Natural killer cell treated with Interleukin-12 subunit alpha and Interleukin-12 subunit beta and Interleukin-15 and Interleukin-18, amount 100 ng/mL, for 72 hours (primary cell): ENCODE measurements at regions not wholly inside any gene's neighbourhood (a gene's known extent, or its start where the extent isn't known, plus 50 kb on each side); places are given as distances from the start of the nearest gene placed in this dataset.

Source experiments
- ATAC-seq, 2 donors: fragments of 150-1000 bp; cut with Tn5 transposase in 1 of 2; sonication (Bioruptor Pico), chemical (Tn5 transposase) in 1 of 2; 2 replicates each; pipeline ENCODE4 v1.10.0; 2021
- DNase-seq: peaks from one replicate; pipeline ENCODE4 v3.0.0; 2022; ENCODE audit warnings: low spot score
- H3K27ac Mint-ChIP-seq, 2 donors: 1 replicate in 1 of 2; 2 replicates in 1 of 2; pipeline ENCODE4 v1.8.0; 2022; ENCODE audit warnings: mixed read lengths in 2 of 2, mild to moderate bottlenecking in 1 of 2, moderate library complexity in 1 of 2
- H3K27me3 Mint-ChIP-seq, 2 donors: 1 replicate in 1 of 2; 2 replicates in 1 of 2; pipeline ENCODE4 v1.8.0; 2022; ENCODE audit warnings: mixed read lengths in 2 of 2
- H3K36me3 Mint-ChIP-seq: one replicate; pipeline ENCODE4 v1.8.0; 2022; ENCODE audit warnings: mixed read lengths
- H3K4me1 Mint-ChIP-seq, 2 donors: 1 replicate in 1 of 2; 2 replicates in 1 of 2; pipeline ENCODE4 v1.8.0; 2022; ENCODE audit warnings: low read depth in 2 of 2, mixed read lengths in 2 of 2, mild to moderate bottlenecking in 1 of 2
- H3K4me3 Mint-ChIP-seq: one replicate; pipeline ENCODE4 v1.8.0; 2022; ENCODE audit warnings: mixed read lengths
- H3K9me3 Mint-ChIP-seq: 2 replicates; pipeline ENCODE4 v1.8.0; 2022; ENCODE audit warnings: mixed read lengths

- Mint-ChIP-seq H3K9me3 (no peaks in the 10 kb centered on the region), H3K27ac (no peak overlapping the region), H3K4me1 (no peaks in the 10 kb centered on the region)
Observed at GRCh38 chr7:36034020-36034419, 119.0 kb upstream of the EEPD1 start.

GRCh38 chr7:36035186-36035585, 117.9 kb upstream of the EEPD1 start:
- Mint-ChIP-seq H3K27me3 (peaks cover 17 to 40% of the 10 kb centered on the region in 2 donors), H3K4me3 (no peak overlapping the region), H3K9me3 (no peaks in the 10 kb centered on the region), H3K36me3 (no peaks in the 10 kb centered on the region), H3K27ac (no peak overlapping the region), H3K4me1 (no peaks in the 10 kb centered on the region)
- ATAC-seq: peak in 1 of 2 donors; percentile 33
- DNase-seq: no peak

More at GRCh38 chr7:36034020-36034419, 119.0 kb upstream of the EEPD1 start:
- Mint-ChIP-seq H3K4me3 (no peak overlapping the region), H3K36me3 (no peaks in the 10 kb centered on the region), H3K27me3 (peaks cover 13 to 28% of the 10 kb centered on the region in 2 donors)
- ATAC-seq: no peak
- no peak for DNase-seq

- Mint-ChIP-seq H3K36me3 (no peaks in the 10 kb centered on the region), H3K27ac (no peak overlapping the region), H3K27me3 (peaks cover 17 to 33% of the 10 kb centered on the region in 2 donors), H3K4me3 (no peak overlapping the region), H3K4me1 (no peaks in the 10 kb centered on the region), H3K9me3 (no peaks in the 10 kb centered on the region)
- DNase-seq (no peak), ATAC-seq (no peak)
Observed at GRCh38 chr7:36036590-36036989, 116.5 kb upstream of the EEPD1 start.

- Mint-ChIP-seq H3K27ac (no peak overlapping the region), H3K27me3 (peaks cover 17 to 33% of the 10 kb centered on the region in 2 donors), H3K4me1 (no peaks in the 10 kb centered on the region), H3K36me3 (no peaks in the 10 kb centered on the region), H3K4me3 (no peak overlapping the region), H3K9me3 (no peaks in the 10 kb centered on the region)
- DNase-seq: no peak
- ATAC-seq: no peak
Observed at GRCh38 chr7:36037121-36037662, 115.9 kb upstream of the EEPD1 start.

GRCh38 chr7:36038063-36038721, 114.9 kb upstream of the EEPD1 start:
- no peak overlapping the region for H3K4me3 Mint-ChIP-seq
- no peak for DNase-seq
- no peaks in the 10 kb centered on the region for H3K36me3 Mint-ChIP-seq
- no peaks in the 10 kb centered on the region for H3K9me3 Mint-ChIP-seq
- H3K27ac Mint-ChIP-seq: no peak overlapping the region
- H3K4me1 Mint-ChIP-seq: no peaks in the 10 kb centered on the region
- peaks cover 12 to 29% of the 10 kb centered on the region in 2 donors for H3K27me3 Mint-ChIP-seq
- no peak for ATAC-seq

- no peak for DNase-seq
- no peaks in the 10 kb centered on the region for H3K4me1 Mint-ChIP-seq
- peaks cover 5 to 24% of the 10 kb centered on the region in 2 donors for H3K27me3 Mint-ChIP-seq
- no peaks in the 10 kb centered on the region for H3K36me3 Mint-ChIP-seq
- ATAC-seq: no peak
- H3K27ac Mint-ChIP-seq: no peak overlapping the region
- H3K4me3 Mint-ChIP-seq: no peak overlapping the region
- H3K9me3 Mint-ChIP-seq: no peaks in the 10 kb centered on the region
Observed at GRCh38 chr7:36039243-36039642, 113.8 kb upstream of the EEPD1 start.

- DNase-seq (no peak), ATAC-seq (no peak)
- H3K36me3 Mint-ChIP-seq: no peaks in the 10 kb centered on the region
- no peak overlapping the region for H3K27ac Mint-ChIP-seq
- no peaks in the 10 kb centered on the region for H3K9me3 Mint-ChIP-seq
- no peak overlapping the region for H3K4me3 Mint-ChIP-seq
- peaks cover 3 to 25% of the 10 kb centered on the region in 2 donors for H3K27me3 Mint-ChIP-seq
- no peaks in the 10 kb centered on the region for H3K4me1 Mint-ChIP-seq
Observed at GRCh38 chr7:36039671-36040070, 113.4 kb upstream of the EEPD1 start.

GRCh38 chr7:36040679-36041078, 112.4 kb upstream of the EEPD1 start:
- no peak for ATAC-seq
- H3K36me3 Mint-ChIP-seq: no peaks in the 10 kb centered on the region
- H3K27ac Mint-ChIP-seq: no peak overlapping the region
- no peaks in the 10 kb centered on the region for H3K9me3 Mint-ChIP-seq
- no peak for DNase-seq
- H3K4me3 Mint-ChIP-seq: no peak overlapping the region
- H3K4me1 Mint-ChIP-seq: no peaks in the 10 kb centered on the region
- H3K27me3 Mint-ChIP-seq: peaks cover 3 to 25% of the 10 kb centered on the region in 2 donors

GRCh38 chr7:36044101-36044892, 108.8 kb upstream of the EEPD1 start:
- no peak overlapping the region for H3K27ac Mint-ChIP-seq
- no peaks in the 10 kb centered on the region for H3K36me3 Mint-ChIP-seq
- DNase-seq (no peak), ATAC-seq (no peak)
- no peaks in the 10 kb centered on the region for H3K4me1 Mint-ChIP-seq
- H3K27me3 Mint-ChIP-seq: peaks cover 5 to 14% of the 10 kb centered on the region in 2 donors
- no peak overlapping the region for H3K4me3 Mint-ChIP-seq
- no peaks in the 10 kb centered on the region for H3K9me3 Mint-ChIP-seq

- Mint-ChIP-seq H3K4me3 (no peak overlapping the region), H3K4me1 (no peaks in the 10 kb centered on the region)
Observed at GRCh38 chr7:36045326-36045725, 107.7 kb upstream of the EEPD1 start.

GRCh38 chr7:36045830-36046341, 107.2 kb upstream of the EEPD1 start:
- Mint-ChIP-seq H3K27me3 (peaks cover 4 to 6% of the 10 kb centered on the region in 2 donors), H3K9me3 (no peaks in the 10 kb centered on the region), H3K4me3 (no peak overlapping the region), H3K4me1 (no peaks in the 10 kb centered on the region), H3K36me3 (no peaks in the 10 kb centered on the region), H3K27ac (no peak overlapping the region)
- DNase-seq: no peak
- ATAC-seq: no peak

More at GRCh38 chr7:36045326-36045725, 107.7 kb upstream of the EEPD1 start:
- ATAC-seq: no peak
- Mint-ChIP-seq H3K27me3 (peaks cover 3 to 5% of the 10 kb centered on the region in 2 donors), H3K9me3 (no peaks in the 10 kb centered on the region), H3K27ac (no peak overlapping the region), H3K36me3 (no peaks in the 10 kb centered on the region)
- no peak for DNase-seq

- DNase-seq: no peak
- H3K9me3 Mint-ChIP-seq: no peaks in the 10 kb centered on the region
- ATAC-seq: no peak
- peaks cover 12 to 19% of the 10 kb centered on the region in 2 donors for H3K27me3 Mint-ChIP-seq
- H3K4me3 Mint-ChIP-seq: no peak overlapping the region
- no peaks in the 10 kb centered on the region for H3K36me3 Mint-ChIP-seq
- no peaks in the 10 kb centered on the region for H3K4me1 Mint-ChIP-seq
- no peak overlapping the region for H3K27ac Mint-ChIP-seq
Observed at GRCh38 chr7:36047091-36047658, 105.9 kb upstream of the EEPD1 start.

- H3K27me3 Mint-ChIP-seq: peaks cover 12 to 20% of the 10 kb centered on the region in 2 donors
- H3K27ac Mint-ChIP-seq: no peak overlapping the region
- no peak overlapping the region for H3K4me3 Mint-ChIP-seq
- no peak for DNase-seq
- H3K9me3 Mint-ChIP-seq: no peaks in the 10 kb centered on the region
- H3K4me1 Mint-ChIP-seq: no peaks in the 10 kb centered on the region
- no peak for ATAC-seq
- H3K36me3 Mint-ChIP-seq: no peaks in the 10 kb centered on the region
Observed at GRCh38 chr7:36048141-36048901, 104.7 kb upstream of the EEPD1 start.
